ENCODE measurements at regions not wholly inside any gene's neighbourhood (a gene's known extent, or its start where the extent isn't known, plus 50 kb on each side); places are given as distances from the start of the nearest gene placed in this dataset.
"Not testable (repeated sequence)": the region's sequence is repeated elsewhere in the genome, so short reads cannot be mapped to it uniquely, and the experiment has no call there.

GRCh38 chr13:24931450-24932251 is 164.3 kb upstream of the PABPC3 start:
- no peak for DNase-seq

- not testable (repeated sequence) for DNase-seq
Observed at GRCh38 chr13:24933106-24934023, 162.6 kb upstream of the PABPC3 start.

GRCh38 chr13:24934024-24934385 is 161.9 kb upstream of the PABPC3 start:
- DNase-seq: not testable (repeated sequence)

DNA sequence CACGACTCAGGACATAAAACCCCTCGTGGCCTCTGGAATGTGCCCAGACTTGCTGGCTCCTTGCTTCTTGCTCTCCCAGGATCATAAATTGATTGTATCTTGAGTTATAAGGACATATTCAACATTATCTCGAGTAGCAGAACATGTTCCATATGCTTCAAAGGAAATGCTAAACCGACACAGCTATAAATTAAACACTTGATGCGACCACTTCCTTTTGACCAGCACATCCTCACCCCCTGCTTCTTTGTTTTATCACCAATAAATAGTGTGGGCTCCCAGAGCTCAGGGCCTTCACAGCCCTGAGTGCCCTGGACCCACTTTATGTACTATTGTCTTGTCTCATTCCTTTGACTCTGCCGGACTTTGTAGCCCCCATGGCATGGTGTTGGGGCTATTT is 157.0 kb upstream of the PABPC3 start:
- DNase-seq: no peak

DNA sequence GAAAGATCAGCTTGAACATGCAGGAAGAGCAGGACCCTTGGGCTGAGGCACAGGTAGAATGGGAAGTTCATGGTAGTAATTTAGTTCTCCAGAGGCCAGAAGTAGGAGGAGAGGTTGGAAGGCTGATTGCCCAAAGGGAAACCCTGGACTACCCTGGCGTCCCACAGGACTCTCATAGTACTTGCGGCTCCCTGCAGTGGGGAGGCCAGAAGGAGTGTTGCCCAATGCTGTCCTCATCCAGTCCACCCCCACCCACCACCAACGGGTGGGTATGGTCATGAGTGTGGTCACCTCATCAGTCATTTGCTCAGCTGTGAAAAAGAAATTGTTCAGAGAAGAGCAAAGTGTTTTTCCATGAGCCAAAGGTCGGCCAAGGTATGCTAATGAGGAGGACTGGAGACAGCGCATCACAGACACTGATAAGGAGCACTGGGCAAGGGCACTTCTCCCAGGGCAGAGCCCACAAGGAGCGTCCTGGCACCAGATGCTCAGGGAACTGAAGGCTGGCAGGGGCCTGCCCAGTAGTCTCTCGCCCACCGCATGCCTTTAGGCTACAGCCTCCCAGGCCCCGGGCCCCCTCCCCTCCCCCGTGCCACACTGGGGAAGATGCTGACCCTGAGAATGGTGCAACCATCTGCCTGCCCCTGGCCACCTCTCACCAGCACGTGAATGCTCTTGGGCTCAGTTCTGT is 154.8 kb upstream of the PABPC3 start:
- DNase-seq: not testable (repeated sequence)

GRCh38 chr13:24943136-24943535 is 152.8 kb upstream of the PABPC3 start:
- no peak for DNase-seq

DNA sequence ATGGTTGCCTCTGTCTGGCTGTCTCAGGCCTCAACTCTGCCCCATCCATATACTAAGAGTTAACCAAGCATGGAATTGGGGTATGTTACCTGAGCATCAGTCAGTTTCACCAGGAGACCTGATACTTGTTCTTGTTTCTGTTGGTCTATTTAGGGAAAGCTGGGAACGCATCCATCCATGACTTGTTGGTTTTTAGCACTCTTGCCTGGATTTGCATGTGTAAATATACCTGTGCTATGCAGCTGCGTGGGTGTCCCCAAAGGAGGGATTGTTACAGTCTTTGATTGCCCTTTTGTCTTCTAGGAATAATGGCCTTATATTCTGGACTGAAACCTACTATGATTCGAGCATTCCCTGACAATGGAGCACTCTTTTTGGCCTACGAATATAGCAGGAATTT is 151.9 kb upstream of the PABPC3 start:
- not testable (repeated sequence) for DNase-seq

DNA sequence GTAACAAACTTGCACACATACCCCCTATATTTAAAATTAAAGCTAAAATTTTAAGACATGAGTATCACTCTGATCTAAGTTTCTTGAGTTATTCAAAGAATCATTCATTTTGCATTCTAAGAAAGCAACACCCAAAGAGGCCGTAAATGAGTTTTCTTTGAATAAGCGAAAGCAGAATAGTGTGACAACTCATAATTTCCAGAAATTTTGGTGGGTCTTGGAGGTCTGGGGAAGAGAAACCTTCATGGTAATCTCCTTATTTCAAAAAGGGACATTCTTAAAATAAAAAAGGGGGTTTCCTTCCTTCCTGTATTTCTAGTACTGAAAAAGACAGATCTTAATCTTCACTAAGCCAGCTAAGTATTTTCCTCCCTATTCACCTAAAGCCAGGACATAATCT is 147.0 kb upstream of the PABPC3 start:
- not testable (repeated sequence) for DNase-seq

DNA sequence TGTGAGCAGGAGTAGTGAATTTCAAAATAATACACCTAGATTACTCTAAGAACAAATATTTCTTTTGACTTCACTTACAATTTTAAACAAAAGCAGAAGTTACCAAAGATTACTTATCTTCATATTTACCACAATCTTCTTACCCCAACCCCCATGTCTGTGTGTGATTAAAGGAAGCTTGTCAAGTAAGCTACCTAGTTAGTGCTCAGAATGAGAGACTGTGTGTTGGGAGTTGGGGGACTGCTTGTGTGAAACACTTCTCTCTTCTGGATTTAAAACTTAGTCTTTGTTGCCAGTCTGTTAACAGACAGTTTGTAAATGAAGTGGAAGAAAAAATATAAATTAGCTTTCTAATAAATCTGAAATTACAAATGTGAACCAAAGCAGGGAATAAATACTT is 145.3 kb upstream of the PABPC3 start:
- DNase-seq: not testable (repeated sequence)

- not testable (repeated sequence) for DNase-seq
Observed at GRCh38 chr13:24967970-24968369, 128.0 kb upstream of the PABPC3 start.

DNA sequence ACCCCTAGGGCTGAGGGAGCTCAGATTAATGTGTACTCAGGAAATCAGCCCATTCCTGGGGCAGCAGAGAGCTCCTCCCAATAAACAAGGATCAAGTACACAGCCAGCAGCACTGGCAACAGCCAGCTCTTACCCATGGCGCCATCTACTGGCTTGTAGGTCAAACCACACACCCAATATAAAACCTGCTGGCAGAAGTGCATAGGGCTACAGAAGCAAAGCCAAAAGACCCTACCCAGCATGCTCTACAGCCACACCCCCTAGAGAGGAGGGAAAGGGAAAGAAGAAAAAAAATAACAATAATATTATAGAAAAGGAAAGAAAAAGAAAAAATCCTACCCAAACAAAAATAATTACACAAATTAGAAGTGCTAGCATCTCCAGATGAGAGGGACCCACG is 127.5 kb upstream of the PABPC3 start:
- DNase-seq: not testable (repeated sequence)

DNA sequence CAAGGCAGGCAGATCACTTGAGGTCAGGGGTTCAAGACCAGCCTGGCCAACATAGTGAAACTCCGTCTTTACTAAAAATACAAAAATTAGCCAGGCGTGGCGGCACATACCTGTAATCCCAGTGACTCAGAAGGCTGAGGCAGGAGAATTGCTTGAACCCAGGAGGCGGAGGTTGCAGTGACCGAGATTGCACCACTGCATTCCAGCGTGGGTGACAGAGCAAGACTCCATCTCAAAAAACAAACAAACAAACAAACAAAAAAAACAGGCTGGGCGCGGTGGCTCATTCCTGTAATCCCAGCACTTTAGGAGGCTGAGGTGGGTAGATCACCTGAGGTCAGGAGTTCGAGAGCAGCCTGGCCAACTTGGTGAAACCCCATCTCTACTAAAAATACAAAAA is 122.8 kb upstream of the PABPC3 start:
- not testable (repeated sequence) for DNase-seq

DNA sequence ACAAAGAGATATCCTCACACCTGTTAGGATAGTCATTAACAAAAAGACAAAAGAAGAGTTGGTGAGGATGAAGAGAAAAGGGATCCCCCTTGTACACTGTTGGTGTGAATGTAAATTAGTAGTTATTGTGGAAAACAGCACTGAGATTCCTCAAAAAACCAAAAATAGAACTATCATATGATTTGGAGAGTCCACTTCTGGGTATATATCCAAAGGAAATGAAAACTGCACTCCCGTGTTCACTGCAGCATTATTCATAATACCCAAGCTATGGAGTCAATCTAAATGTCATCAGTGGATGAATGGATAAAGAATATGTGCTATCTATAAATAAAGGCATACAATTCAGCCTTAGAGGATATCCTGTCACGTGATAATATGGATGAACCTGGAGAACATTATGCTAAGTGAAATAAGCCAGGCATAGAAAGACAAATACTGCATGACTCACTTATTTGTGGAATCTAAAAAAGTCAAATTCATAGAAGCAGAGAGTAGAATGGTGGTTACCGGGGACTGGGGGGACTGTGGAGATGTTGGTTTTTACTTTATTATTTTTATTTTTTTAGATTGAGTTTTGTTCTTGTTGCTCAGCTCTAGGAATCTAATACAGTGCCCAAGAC is 114.6 kb upstream of the PABPC3 start:
- DNase-seq: not testable (repeated sequence)

GRCh38 chr13:24982333-24982999 is 113.5 kb upstream of the PABPC3 start:
- DNase-seq: no peak

- no peak for DNase-seq
Observed at GRCh38 chr13:24983094-24983493, 112.8 kb upstream of the PABPC3 start.

GRCh38 chr13:24984134-24984533 is 111.8 kb upstream of the PABPC3 start:
- no peak for DNase-seq

- no peak for DNase-seq
Observed at GRCh38 chr13:24985107-24985506, 110.8 kb upstream of the PABPC3 start.

DNA sequence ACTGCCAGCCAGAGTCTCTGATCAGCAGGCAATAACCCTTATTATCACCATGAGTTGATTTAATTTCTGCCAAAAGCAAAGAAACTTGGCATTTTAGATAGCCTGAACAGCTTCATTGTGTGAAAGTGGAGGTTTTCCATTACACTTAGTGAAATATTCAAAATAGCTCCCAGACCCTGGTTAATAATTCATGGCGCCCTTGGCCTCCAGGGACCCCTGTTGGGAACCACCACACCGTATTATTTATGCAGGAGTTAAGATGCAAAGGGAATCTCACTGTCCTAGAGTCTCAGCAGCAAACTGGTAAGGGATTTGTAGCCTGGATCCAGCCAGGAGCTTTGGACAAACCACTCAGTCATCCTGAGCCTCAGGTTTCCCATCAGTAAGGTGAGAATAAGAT is 110.0 kb upstream of the PABPC3 start:
- no peak for DNase-seq

DNA sequence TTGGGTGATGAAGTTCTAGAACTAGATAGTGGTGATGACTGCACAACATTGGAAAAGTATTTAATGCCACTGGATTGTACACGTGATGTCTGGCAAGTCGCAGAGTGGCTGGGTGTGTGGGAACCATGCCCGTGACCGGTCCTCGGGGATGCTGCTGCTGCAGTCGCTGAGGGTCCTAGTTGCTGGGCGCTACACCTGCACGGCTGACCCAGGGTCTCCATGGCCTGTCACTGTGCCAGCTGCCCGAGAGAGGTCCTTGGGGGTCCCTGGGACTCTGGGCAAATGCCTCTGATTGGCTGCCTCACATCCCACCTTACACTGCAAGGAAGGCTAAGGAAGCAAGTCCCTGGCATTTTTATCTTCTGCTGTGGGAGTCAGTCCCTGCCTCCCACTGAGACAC is 109.1 kb upstream of the PABPC3 start:
- DNase-seq: no peak

DNA sequence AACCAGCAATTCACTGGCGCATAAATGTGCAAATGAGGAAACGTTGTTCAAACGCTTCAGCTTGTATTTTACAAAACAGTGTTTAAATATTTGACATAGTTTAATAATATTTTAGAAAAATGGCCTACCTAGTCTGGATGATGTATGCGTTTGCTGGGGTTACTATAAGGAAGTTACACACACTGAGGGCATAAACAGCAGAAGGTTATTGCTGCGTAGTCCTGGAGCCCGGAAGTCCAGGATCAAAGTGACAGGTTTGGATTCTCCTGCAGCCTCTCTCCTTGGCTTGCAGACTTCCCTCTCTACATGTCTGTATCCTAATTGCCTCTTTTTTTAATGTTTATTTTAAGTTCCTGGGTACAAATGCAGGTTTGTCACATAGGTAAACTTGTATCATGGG is 106.0 kb upstream of the PABPC3 start:
- not testable (repeated sequence) for DNase-seq

DNA sequence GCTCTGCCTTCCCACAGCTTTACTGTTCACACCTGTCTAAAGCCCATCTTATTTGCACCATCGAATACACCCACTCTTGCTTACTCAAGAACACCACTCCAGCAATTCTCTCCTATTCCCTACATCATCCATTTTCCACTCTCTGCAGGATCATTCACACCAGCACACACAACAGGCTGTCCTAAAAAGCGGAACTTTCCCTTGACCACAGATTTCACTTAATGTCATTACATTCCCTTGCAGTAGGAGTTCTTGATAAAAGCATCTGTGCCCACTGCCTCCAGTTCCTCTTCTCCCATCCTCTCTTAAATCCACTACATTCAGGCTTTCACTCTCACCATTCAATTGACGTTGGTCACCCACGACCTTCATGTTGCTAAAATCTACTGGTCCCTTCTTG is 103.0 kb upstream of the PABPC3 start:
- DNase-seq: not testable (repeated sequence)

- DNase-seq: peak; percentile 45
Observed at GRCh38 chr13:24995225-24995804, 100.6 kb upstream of the PABPC3 start.

Measured in activated CD4-positive, alpha-beta T cell treated with anti-CD3 and anti-CD28 coated beads, Interleukin-2, amount 50 U/mL, for 1 hour (primary cell).